Fibroblast of lung (primary cell): ENCODE measurements at regions not wholly inside any gene's neighbourhood (a gene's known extent, or its start where the extent isn't known, plus 50 kb on each side); places are given as distances from the start of the nearest gene placed in this dataset.
"Not testable (repeated sequence)": the region's sequence is repeated elsewhere in the genome, so short reads cannot be mapped to it uniquely, and the experiment has no call there.

ENCODE experiments used
- DNase-seq, 2 donors: peaks; one replicate each; pipeline versions ENCODE4 v3.0.0 to v3.0.0-alpha.2; 2010; ENCODE audit warnings: low read depth in 2 of 2
- H2AFZ ChIP-seq: 2 replicates; pipeline ENCODE4 v1.5.1; 2012; ENCODE audit warnings: low read length, control low read depth, inconsistent platforms
- H3K27ac ChIP-seq: 2 replicates; pipeline ENCODE4 v1.5.1; 2011; ENCODE audit warnings: low read length, control low read depth; ENCODE audit not compliant: insufficient read depth
- H3K27me3 ChIP-seq: 2 replicates; pipeline ENCODE4 v1.5.1; 2011; ENCODE audit warnings: mild to moderate bottlenecking, low read length; ENCODE audit not compliant: control insufficient read depth, insufficient read depth
- H3K36me3 ChIP-seq: 2 replicates; pipeline ENCODE4 v1.5.1; 2011; ENCODE audit warnings: low read length; ENCODE audit not compliant: control insufficient read depth, insufficient read depth
- H3K4me1 ChIP-seq: 2 replicates; pipeline ENCODE4 v1.5.1; 2011; ENCODE audit warnings: low read length; ENCODE audit not compliant: control insufficient read depth, insufficient read depth; ENCODE audit errors: extremely low read depth
- H3K4me2 ChIP-seq: 2 replicates; pipeline ENCODE4 v1.5.1; 2011; ENCODE audit warnings: low read length, control low read depth; ENCODE audit not compliant: insufficient read depth; ENCODE audit errors: extremely low read depth
- H3K4me3 ChIP-seq, 4 experiments: fragments of 200-600 bp in 1 of 4; sonication (generic) in 1 of 4; replicated peaks in 1 of 4; 2 replicates each; pipeline ENCODE4 v1.5.1; 2011 to 2016; ENCODE audit warnings: low read length in 4 of 4, low read depth in 3 of 4, mild to moderate bottlenecking in 3 of 4, control low read depth in 2 of 4, inconsistent platforms in 1 of 4, mixed read lengths in 1 of 4; ENCODE audit not compliant: insufficient read depth in 1 of 4; ENCODE audit errors: control extremely low read depth in 1 of 4
- H3K79me2 ChIP-seq: 2 replicates; pipeline ENCODE4 v1.5.1; 2012; ENCODE audit warnings: mild to moderate bottlenecking, low read length, inconsistent platforms; ENCODE audit not compliant: control insufficient read depth, insufficient read depth
- H3K9ac ChIP-seq: 2 replicates; pipeline ENCODE4 v1.5.1; 2011; ENCODE audit warnings: mild to moderate bottlenecking, low read length, control low read depth; ENCODE audit not compliant: insufficient read depth
- H3K9me3 ChIP-seq: 2 replicates; pipeline ENCODE4 v1.5.1; 2012; ENCODE audit warnings: low read depth, low read length; ENCODE audit not compliant: control insufficient read depth, insufficient read depth
- H4K20me1 ChIP-seq: 2 replicates; pipeline ENCODE4 v1.5.1; 2011; ENCODE audit warnings: low read length; ENCODE audit not compliant: control insufficient read depth, insufficient read depth; ENCODE audit errors: extremely low read depth
- EZH2 ChIP-seq: IDR thresholded peaks from 2 replicates; pipeline ENCODE4 v1.5.1; 2012; ENCODE audit warnings: low read length, control low read depth, mild to moderate bottlenecking; ENCODE audit errors: missing control alignments
- TF ChIP-seq, protein P1 (sequence below), 2 donors: IDR thresholded peaks in 1 of 2; conservative IDR thresholded peaks in 1 of 2; 1 replicate in 1 of 2; 2 replicates in 1 of 2; pipeline ENCODE4 v1.5.1; 2011 to 2012; ENCODE audit warnings: low read length in 2 of 2, control low read depth in 1 of 2, inconsistent platforms in 1 of 2, low read depth in 1 of 2, mild to moderate bottlenecking in 1 of 2

DNA sequence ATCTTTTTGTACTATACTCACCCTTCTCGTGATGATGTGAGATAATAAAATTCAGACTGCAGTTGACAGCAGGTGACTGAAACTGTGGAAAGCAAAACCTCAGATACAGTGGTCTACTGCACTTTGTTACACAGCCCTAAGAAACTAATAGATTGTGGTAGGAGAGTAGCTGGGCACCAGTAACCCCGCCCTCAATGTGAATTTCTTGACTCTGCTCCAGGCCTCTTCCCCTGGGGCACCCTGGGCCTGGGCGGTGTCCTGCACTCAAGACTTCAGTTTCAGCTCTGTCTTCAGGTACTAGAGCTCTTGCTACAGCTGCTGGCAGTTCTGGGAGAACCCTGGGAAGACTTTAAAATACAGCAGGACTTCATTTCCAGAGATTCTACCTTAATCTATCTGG, 197.6 kb upstream of the AVPR1A start:
- H3K4me1 ChIP-seq, result no peaks in the 10 kb centered on the region
- H3K27me3 ChIP-seq, result no peaks in the 10 kb centered on the region
- H3K9ac ChIP-seq, result no peak overlapping the region
- no peaks in the 10 kb centered on the region for H3K36me3 ChIP-seq
- H4K20me1 ChIP-seq, result no peaks in the 10 kb centered on the region
- H2AFZ ChIP-seq, result no peak overlapping the region
- TF ChIP-seq, protein P1, sequence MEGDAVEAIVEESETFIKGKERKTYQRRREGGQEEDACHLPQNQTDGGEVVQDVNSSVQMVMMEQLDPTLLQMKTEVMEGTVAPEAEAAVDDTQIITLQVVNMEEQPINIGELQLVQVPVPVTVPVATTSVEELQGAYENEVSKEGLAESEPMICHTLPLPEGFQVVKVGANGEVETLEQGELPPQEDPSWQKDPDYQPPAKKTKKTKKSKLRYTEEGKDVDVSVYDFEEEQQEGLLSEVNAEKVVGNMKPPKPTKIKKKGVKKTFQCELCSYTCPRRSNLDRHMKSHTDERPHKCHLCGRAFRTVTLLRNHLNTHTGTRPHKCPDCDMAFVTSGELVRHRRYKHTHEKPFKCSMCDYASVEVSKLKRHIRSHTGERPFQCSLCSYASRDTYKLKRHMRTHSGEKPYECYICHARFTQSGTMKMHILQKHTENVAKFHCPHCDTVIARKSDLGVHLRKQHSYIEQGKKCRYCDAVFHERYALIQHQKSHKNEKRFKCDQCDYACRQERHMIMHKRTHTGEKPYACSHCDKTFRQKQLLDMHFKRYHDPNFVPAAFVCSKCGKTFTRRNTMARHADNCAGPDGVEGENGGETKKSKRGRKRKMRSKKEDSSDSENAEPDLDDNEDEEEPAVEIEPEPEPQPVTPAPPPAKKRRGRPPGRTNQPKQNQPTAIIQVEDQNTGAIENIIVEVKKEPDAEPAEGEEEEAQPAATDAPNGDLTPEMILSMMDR (conservative IDR thresholded peaks at IDR 0.05 in 1 of 2, IDR thresholded peaks at IDR 0.05 in 1 of 2; ENCODE audit: low read depth in 1 of 2, low read length in 2 of 2), result no peak
- TF ChIP-seq EZH2, result no peak
- DNase-seq, result no peak
- no peak overlapping the region for H3K4me2 ChIP-seq
- H3K27ac ChIP-seq, result no peak overlapping the region
- H3K9me3 ChIP-seq, result no peaks in the 10 kb centered on the region
- no peak overlapping the region for H3K4me3 ChIP-seq
- no peaks in the 10 kb centered on the region for H3K79me2 ChIP-seq

- DNase-seq, H3K4me2 ChIP-seq, H3K4me3 ChIP-seq, H3K4me1 ChIP-seq, H3K27ac ChIP-seq, H2AFZ ChIP-seq, H3K36me3 ChIP-seq, H3K9ac ChIP-seq, H3K79me2 ChIP-seq, H4K20me1 ChIP-seq, H3K9me3 ChIP-seq, H3K27me3 ChIP-seq: not testable (repeated sequence)
These were observed 186.2 kb upstream of the AVPR1A start for GRCh38 chr12:63337158-63337557.

DNA sequence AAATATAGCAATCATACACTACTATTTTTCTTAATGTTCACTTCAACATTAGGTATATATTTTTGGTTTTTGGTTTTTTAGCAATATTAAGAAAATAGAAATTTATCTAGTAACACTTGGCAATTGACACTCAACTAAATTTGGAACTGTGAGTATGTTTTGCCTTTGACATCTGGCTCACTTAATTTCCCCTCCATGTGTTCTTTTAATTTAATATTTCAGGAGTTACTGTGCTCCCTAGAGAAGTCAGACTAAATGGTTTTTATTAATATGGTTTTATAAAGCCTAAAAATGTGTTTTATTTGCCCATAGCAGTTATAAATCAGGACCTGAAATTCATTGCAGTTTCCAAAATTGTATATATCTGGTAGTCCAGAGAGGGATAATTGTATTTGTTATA, 175.3 kb upstream of the AVPR1A start:
- Histone ChIP-seq H3K9me3 (no peaks in the 10 kb centered on the region), H3K9ac (no peak overlapping the region), H4K20me1 (no peaks in the 10 kb centered on the region), H3K27ac (no peak overlapping the region), H3K79me2 (no peaks in the 10 kb centered on the region), H3K4me2 (no peak overlapping the region), H3K27me3 (no peaks in the 10 kb centered on the region), H3K4me3 (no peak overlapping the region), H2AFZ (no peak overlapping the region), H3K36me3 (no peaks in the 10 kb centered on the region), H3K4me1 (no peaks in the 10 kb centered on the region)
- TF ChIP-seq EZH2, result no peak
- TF ChIP-seq, protein P1 (conservative IDR thresholded peaks at IDR 0.05 in 1 of 2, IDR thresholded peaks at IDR 0.05 in 1 of 2; ENCODE audit: low read depth in 1 of 2, low read length in 2 of 2), result no peak
- DNase-seq, result no peak

DNA sequence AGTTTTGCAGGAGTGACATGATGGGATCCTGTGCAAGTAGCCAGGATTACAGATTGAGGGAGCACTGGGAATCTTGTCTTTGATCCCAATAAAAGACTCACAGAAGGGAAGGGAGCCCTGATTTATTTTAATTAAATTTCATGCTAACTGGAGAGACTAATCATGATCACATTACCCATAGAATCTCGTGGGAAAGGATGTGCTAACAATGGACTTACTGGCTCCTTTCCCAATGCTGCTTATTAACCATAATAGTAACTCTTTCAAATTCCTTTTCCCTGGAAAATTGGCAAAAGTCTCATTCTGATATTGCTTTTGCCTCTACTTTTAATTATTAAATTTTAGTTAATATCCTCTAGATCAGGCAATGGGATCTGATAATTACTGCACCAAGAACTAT, 174.8 kb upstream of the AVPR1A start:
- no peaks in the 10 kb centered on the region for H3K36me3 ChIP-seq
- H3K9me3 ChIP-seq, result no peaks in the 10 kb centered on the region
- DNase-seq, result no peak
- H3K79me2 ChIP-seq, result no peaks in the 10 kb centered on the region
- no peak overlapping the region for H3K9ac ChIP-seq
- H3K4me3 ChIP-seq, result no peak overlapping the region
- H3K27me3 ChIP-seq, result no peaks in the 10 kb centered on the region
- H3K27ac ChIP-seq, result no peak overlapping the region
- TF ChIP-seq, protein P1 (conservative IDR thresholded peaks at IDR 0.05 in 1 of 2, IDR thresholded peaks at IDR 0.05 in 1 of 2; ENCODE audit: low read depth in 1 of 2, low read length in 2 of 2), result no peak
- no peak for TF ChIP-seq EZH2
- H3K4me2 ChIP-seq, result no peak overlapping the region
- H3K4me1 ChIP-seq, result no peaks in the 10 kb centered on the region
- H2AFZ ChIP-seq, result no peak overlapping the region
- H4K20me1 ChIP-seq, result no peaks in the 10 kb centered on the region
